OCI-LY7 (cell line): ENCODE measurements at regions not wholly inside any gene's neighbourhood (a gene's known extent, or its start where the extent isn't known, plus 50 kb on each side); places are given as distances from the start of the nearest gene placed in this dataset.

Experiments
- BruUV-seq: library from RNA; stranded (reverse); fragments of 400-500 nt; replicated peaks from 2 replicates; lab custom pipeline; 2021; lab: Mats Ljungman, UMichigan
- CTCF ChIA-PET: fragments of 300-600 bp; sonication (Branson Sonifier 250); formaldehyde crosslinking; loops from one replicate; lab custom pipeline; 2022; ENCODE audit warnings: antibody characterized with exemption; ENCODE audit not compliant: unreplicated experiment; lab: Charles Lee
- POLR2A ChIA-PET: fragments of 300-600 bp; sonication (Branson Sonifier 250); formaldehyde crosslinking; loops from one replicate; lab custom pipeline; 2022; ENCODE audit warnings: antibody characterized with exemption; lab: Charles Lee
- DNase-seq: peaks from one replicate; pipeline ENCODE4 v3.0.0-alpha.2; 2015; ENCODE audit warnings: low spot score
- H2AFZ ChIP-seq: fragments of 200-600 bp; sonication (generic), shearing (Covaris generic); 2 replicates; pipeline ENCODE4 v1.6.1; 2014; ENCODE audit warnings: mild to moderate bottlenecking, antibody characterized with exemption, low read length, moderate library complexity
- H3K27ac ChIP-seq: fragments of 200-600 bp; sonication (generic); 2 replicates; pipeline ENCODE4 v1.5.1; 2014; ENCODE audit warnings: mixed run types, low read depth, mild to moderate bottlenecking, moderate library complexity, low read length, inconsistent platforms; ENCODE audit not compliant: poor library complexity, severe bottlenecking
- H3K36me3 ChIP-seq: fragments of 200-600 bp; sonication (generic); 2 replicates; pipeline ENCODE4 v1.6.1; 2014; ENCODE audit warnings: mild to moderate bottlenecking, antibody characterized with exemption, low read length, moderate library complexity, mixed read lengths; ENCODE audit not compliant: insufficient read depth
- H3K4me1 ChIP-seq: fragments of 200-600 bp; sonication (generic); 2 replicates; pipeline ENCODE4 v1.5.1; 2014; ENCODE audit warnings: mild to moderate bottlenecking, low read length; ENCODE audit not compliant: insufficient read depth, poor library complexity, severe bottlenecking
- H3K4me2 ChIP-seq: fragments of 200-600 bp; sonication (generic); 2 replicates; pipeline ENCODE4 v1.6.1; 2014; ENCODE audit warnings: mild to moderate bottlenecking, low read length
- H3K4me3 ChIP-seq: fragments of 200-600 bp; sonication (generic); 2 replicates; pipeline ENCODE4 v1.5.1; 2014; ENCODE audit warnings: mild to moderate bottlenecking, low read depth, low read length; ENCODE audit not compliant: poor library complexity, severe bottlenecking
- H3K79me2 ChIP-seq: fragments of 200-600 bp; sonication (generic); 2 replicates; pipeline ENCODE4 v1.6.1; 2016; ENCODE audit warnings: low read depth, mild to moderate bottlenecking, low read length, moderate library complexity, mixed read lengths; ENCODE audit not compliant: insufficient read depth
- H3K9me2 ChIP-seq: fragments of 200-600 bp; sonication (generic); 2 replicates; pipeline ENCODE4 v1.6.1; 2016; ENCODE audit warnings: mild to moderate bottlenecking, low read length, mixed read lengths; ENCODE audit not compliant: insufficient read depth
- H3K9me3 ChIP-seq: fragments of 200-600 bp; sonication (generic); 2 replicates; pipeline ENCODE4 v1.6.1; 2014; ENCODE audit warnings: mild to moderate bottlenecking, mixed run types, low read length, mixed read lengths
- H4K20me1 ChIP-seq: fragments of 200-600 bp; sonication (generic); 2 replicates; pipeline ENCODE4 v1.6.1; 2014; ENCODE audit warnings: mild to moderate bottlenecking, antibody characterized with exemption, low read length, moderate library complexity, mixed read lengths; ENCODE audit not compliant: insufficient read depth
- EZH2phosphoT487 ChIP-seq: fragments of 200-600 bp; sonication (generic); IDR thresholded peaks from 2 replicates; pipeline ENCODE4 v1.6.1; 2018; ENCODE audit warnings: low read depth, borderline replicate concordance, mild to moderate bottlenecking, mixed run types, antibody characterized with exemption, low read length, moderate library complexity, mixed read lengths
- intact Hi-C: fragments of 100-400 bp; cut with micrococcal nuclease; formaldehyde crosslinking; loops from one replicate; pipeline ENCODE4 v1.10.0; 2022; ENCODE audit not compliant: unreplicated experiment
- TF ChIP-seq, protein P1 (sequence below): fragments of 200-600 bp; sonication (generic); conservative IDR thresholded peaks from 2 replicates; pipeline ENCODE4 v1.5.1; 2014; ENCODE audit warnings: mild to moderate bottlenecking, antibody characterized with exemption, low read length, moderate library complexity, mixed read lengths

DNA sequence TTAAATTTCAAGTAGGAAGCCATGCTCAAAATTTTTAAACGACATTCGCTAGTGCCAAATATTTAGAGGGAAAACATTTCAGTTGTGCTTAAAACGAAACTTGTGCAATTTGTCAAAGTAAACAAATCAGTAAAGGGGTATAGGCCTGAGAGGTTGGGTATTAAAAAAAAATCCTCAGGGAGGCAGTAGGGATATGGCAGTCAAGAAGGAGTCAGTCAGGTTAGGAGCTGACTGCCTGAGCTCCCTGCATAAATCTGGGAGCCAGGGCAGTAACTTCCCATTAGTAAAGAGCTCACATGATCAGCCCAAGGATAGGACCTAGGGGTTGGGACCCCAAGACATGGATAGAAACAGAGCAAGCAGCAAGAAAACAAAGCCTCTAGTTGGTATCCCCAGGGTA, 120.7 kb upstream of the STAC start:
- CTCF ChIA-PET = no interaction called here
- no peak for DNase-seq
- Histone ChIP-seq H3K36me3 (no peaks in the 10 kb centered on the region), H4K20me1 (no peaks in the 10 kb centered on the region), H3K4me1 (no peaks in the 10 kb centered on the region), H3K27ac (no peak overlapping the region), H2AFZ (no peak overlapping the region), H3K79me2 (no peaks in the 10 kb centered on the region), H3K4me3 (no peak overlapping the region), H3K9me3 (no peaks in the 10 kb centered on the region), H3K4me2 (no peak overlapping the region), H3K9me2 (no peaks in the 10 kb centered on the region)
- intact Hi-C loops = no loop called here
- POLR2A ChIA-PET = no interaction called here
- TF ChIP-seq, protein P1, sequence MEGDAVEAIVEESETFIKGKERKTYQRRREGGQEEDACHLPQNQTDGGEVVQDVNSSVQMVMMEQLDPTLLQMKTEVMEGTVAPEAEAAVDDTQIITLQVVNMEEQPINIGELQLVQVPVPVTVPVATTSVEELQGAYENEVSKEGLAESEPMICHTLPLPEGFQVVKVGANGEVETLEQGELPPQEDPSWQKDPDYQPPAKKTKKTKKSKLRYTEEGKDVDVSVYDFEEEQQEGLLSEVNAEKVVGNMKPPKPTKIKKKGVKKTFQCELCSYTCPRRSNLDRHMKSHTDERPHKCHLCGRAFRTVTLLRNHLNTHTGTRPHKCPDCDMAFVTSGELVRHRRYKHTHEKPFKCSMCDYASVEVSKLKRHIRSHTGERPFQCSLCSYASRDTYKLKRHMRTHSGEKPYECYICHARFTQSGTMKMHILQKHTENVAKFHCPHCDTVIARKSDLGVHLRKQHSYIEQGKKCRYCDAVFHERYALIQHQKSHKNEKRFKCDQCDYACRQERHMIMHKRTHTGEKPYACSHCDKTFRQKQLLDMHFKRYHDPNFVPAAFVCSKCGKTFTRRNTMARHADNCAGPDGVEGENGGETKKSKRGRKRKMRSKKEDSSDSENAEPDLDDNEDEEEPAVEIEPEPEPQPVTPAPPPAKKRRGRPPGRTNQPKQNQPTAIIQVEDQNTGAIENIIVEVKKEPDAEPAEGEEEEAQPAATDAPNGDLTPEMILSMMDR = no peak
- TF ChIP-seq EZH2phosphoT487 = no peak
- BruUV-seq = no TSS peak

DNA sequence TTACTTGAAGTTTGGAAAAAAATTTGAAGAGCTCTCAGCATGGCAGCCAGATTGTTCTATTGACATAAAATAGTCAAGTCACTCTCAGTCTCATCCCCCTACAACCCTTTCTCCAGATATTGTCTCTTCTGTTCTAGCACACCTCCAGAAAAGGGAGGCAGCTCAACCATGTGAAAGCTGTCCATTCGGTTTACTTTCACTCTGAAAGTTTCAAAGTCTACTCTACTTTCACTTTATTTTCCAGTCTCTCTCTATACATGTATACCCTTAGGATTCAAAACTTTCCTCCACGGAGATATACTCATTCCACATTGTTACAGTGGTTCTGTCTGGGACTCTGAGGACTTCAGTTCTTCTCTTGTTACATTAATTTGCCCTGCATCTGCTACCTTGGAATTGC, 111.0 kb upstream of the STAC start:
- Histone ChIP-seq H3K4me1 (no peaks in the 10 kb centered on the region), H3K36me3 (no peaks in the 10 kb centered on the region), H4K20me1 (no peaks in the 10 kb centered on the region), H3K9me3 (no peaks in the 10 kb centered on the region), H2AFZ (no peak overlapping the region), H3K4me2 (no peak overlapping the region), H3K27ac (no peak overlapping the region), H3K4me3 (no peak overlapping the region), H3K79me2 (no peaks in the 10 kb centered on the region), H3K9me2 (no peaks in the 10 kb centered on the region)
- ChIA-PET POLR2A (no interaction called here), CTCF (no interaction called here)
- TF ChIP-seq, protein P1 = no peak
- no peak for TF ChIP-seq EZH2phosphoT487
- BruUV-seq = no TSS peak
- intact Hi-C loops = no loop called here
- DNase-seq = no peak

DNA sequence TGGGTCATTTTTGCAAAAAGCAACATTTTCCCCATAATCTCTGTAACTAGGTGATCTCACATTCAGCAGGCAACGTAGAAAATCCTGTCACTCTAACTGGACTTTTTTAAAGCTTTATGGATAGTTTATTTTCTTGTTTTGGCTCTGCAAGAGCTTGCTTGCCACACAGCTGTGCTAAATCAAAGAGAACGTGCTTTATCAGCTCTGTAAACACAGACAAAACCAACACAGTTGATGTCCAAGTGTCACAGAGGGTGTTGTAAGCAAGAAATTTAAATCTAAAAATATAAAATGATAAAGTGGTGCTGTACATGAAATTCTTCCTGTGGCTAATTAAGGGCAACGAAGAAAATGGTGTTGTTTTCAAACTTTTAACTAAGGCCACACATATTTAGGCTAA, 97.5 kb upstream of the STAC start:
- Histone ChIP-seq H3K27ac (no peak overlapping the region), H2AFZ (no peak overlapping the region), H3K4me1 (no peaks in the 10 kb centered on the region), H3K4me2 (no peak overlapping the region), H3K9me2 (no peaks in the 10 kb centered on the region), H3K9me3 (no peaks in the 10 kb centered on the region), H3K4me3 (no peak overlapping the region), H3K79me2 (no peaks in the 10 kb centered on the region), H4K20me1 (no peaks in the 10 kb centered on the region), H3K36me3 (no peaks in the 10 kb centered on the region)
- ChIA-PET CTCF (no interaction called here), POLR2A (no interaction called here)
- TF ChIP-seq EZH2phosphoT487 = no peak
- TF ChIP-seq, protein P1 = no peak
- DNase-seq = no peak
- intact Hi-C loops = no loop called here
- no TSS peak for BruUV-seq
